ENCODE measurements at regions not wholly inside any gene's neighbourhood (a gene's known extent, or its start where the extent isn't known, plus 50 kb on each side); places are given as distances from the start of the nearest gene placed in this dataset.

- TF ChIP-seq CTCF (IDR thresholded peaks at IDR 0.05; ENCODE audit: insufficient read depth, low read depth, low read length) (no peak), EZH2 (IDR thresholded peaks at IDR 0.05; ENCODE audit: insufficient read depth, low read length) (no peak)
These were observed 434.5 kb upstream of the NAALADL2 start for GRCh38 chr3:174424656-174425055.
